ENCODE measurements at regions not wholly inside any gene's neighbourhood (a gene's known extent, or its start where the extent isn't known, plus 50 kb on each side); places are given as distances from the start of the nearest gene placed in this dataset.

DNA sequence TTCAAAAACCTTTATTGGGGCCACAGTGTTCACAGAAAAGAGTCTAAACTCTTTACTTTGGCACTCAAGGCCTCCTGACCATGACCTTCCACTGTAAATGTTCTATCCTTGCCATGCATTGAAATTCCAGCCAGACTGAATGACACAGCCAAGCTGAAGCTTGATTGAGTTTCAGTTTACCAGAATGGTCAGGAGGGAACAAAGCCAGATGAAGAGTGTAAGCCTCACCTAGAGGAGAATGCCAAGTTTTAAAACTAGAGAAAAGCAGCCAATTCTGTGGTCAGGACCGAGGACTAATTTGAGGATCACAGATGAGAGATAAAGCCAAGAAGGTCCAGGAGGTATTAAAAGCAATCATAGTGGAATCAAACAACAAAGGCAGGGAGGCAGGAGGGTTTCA lies 215.3 kb downstream of the KCNA4 start:
- H3K9me3 Mint-ChIP-seq (ENCODE audit: low read depth): peaks cover 3% of the 10 kb centered on the region
- no peaks in the 10 kb centered on the region for H3K36me3 Mint-ChIP-seq (ENCODE audit: low read depth)
- H3K27me3 Mint-ChIP-seq (ENCODE audit: low read depth): no peaks in the 10 kb centered on the region
- H3K4me3 Mint-ChIP-seq (ENCODE audit: unreplicated experiment): no peak overlapping the region
- H3K27ac Mint-ChIP-seq (ENCODE audit: unreplicated experiment): no peak overlapping the region
- H3K4me1 Mint-ChIP-seq (ENCODE audit: low read depth): no peaks in the 10 kb centered on the region
- no peak for DNase-seq (ENCODE audit: low spot score)
- no peak for TF ChIP-seq CTCF (IDR thresholded peaks at IDR 0.05)

DNA sequence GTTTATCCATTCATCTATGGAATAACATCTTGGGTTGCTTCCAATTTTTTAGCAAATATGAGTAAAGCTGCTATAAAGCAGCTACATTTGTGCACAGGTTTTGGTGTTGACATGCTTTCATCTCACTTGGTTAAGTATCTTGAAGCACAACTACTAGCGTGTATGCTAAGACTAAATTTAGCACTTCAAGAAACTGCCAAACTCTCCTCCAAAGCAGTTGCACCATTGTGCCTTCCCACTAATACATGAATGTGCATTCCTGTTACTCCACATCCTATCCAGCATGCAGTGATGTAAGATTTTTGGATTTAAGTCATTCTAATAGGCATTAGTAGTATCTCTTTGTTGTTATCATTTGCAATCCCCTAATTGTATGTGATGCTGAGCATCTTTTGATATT lies 230.7 kb downstream of the KCNA4 start:
- Mint-ChIP-seq H3K4me3 (ENCODE audit: unreplicated experiment) (no peak overlapping the region), H3K36me3 (ENCODE audit: low read depth) (no peaks in the 10 kb centered on the region), H3K27ac (ENCODE audit: unreplicated experiment) (no peak overlapping the region), H3K4me1 (ENCODE audit: low read depth) (no peaks in the 10 kb centered on the region), H3K9me3 (ENCODE audit: low read depth) (peaks cover 7% of the 10 kb centered on the region), H3K27me3 (ENCODE audit: low read depth) (no peaks in the 10 kb centered on the region)
- no peak for TF ChIP-seq CTCF (IDR thresholded peaks at IDR 0.05)
- DNase-seq (ENCODE audit: low spot score): no peak

- H3K27me3 Mint-ChIP-seq (ENCODE audit: low read depth): no peaks in the 10 kb centered on the region
- no peaks in the 10 kb centered on the region for H3K36me3 Mint-ChIP-seq (ENCODE audit: low read depth)
- no peak overlapping the region for H3K27ac Mint-ChIP-seq (ENCODE audit: unreplicated experiment)
- no peak overlapping the region for H3K4me3 Mint-ChIP-seq (ENCODE audit: unreplicated experiment)
- no peaks in the 10 kb centered on the region for H3K9me3 Mint-ChIP-seq (ENCODE audit: low read depth)
- no peaks in the 10 kb centered on the region for H3K4me1 Mint-ChIP-seq (ENCODE audit: low read depth)
- TF ChIP-seq CTCF (IDR thresholded peaks at IDR 0.05): no peak
- DNase-seq (ENCODE audit: low spot score): no peak
Measured at GRCh38 chr11:29783506-29783905, 233.3 kb downstream of the KCNA4 start.

DNA sequence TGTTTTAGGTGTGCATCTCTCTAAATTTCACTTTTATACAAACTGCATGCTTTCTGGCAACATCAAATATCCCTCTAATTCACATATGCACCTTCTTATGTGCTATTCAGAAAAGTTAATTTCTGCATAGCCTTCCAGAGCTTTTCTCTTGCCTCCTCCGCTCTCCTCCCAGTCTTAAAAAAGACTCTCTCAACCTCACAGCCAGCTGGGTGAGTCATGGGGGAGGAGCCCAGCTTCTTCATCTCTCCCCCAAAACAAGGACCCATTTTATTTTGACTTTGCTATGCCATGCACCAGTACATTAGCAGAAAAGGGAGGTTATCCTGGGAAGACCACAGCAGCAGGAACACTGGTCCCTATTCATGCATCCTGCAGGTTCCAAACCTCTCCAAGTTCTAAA lies 234.4 kb downstream of the KCNA4 start:
- Mint-ChIP-seq H3K4me3 (ENCODE audit: unreplicated experiment) (no peak overlapping the region), H3K4me1 (ENCODE audit: low read depth) (no peaks in the 10 kb centered on the region), H3K36me3 (ENCODE audit: low read depth) (no peaks in the 10 kb centered on the region), H3K27me3 (ENCODE audit: low read depth) (no peaks in the 10 kb centered on the region), H3K9me3 (ENCODE audit: low read depth) (no peaks in the 10 kb centered on the region), H3K27ac (ENCODE audit: unreplicated experiment) (no peak overlapping the region)
- no peak for DNase-seq (ENCODE audit: low spot score)
- TF ChIP-seq CTCF (IDR thresholded peaks at IDR 0.05): no peak

GRCh38 chr11:29781268-29781667 lies 235.6 kb downstream of the KCNA4 start:
- no peak for DNase-seq (ENCODE audit: low spot score)
- Mint-ChIP-seq H3K4me1 (ENCODE audit: low read depth) (no peaks in the 10 kb centered on the region), H3K36me3 (ENCODE audit: low read depth) (no peaks in the 10 kb centered on the region), H3K9me3 (ENCODE audit: low read depth) (no peaks in the 10 kb centered on the region), H3K4me3 (ENCODE audit: unreplicated experiment) (no peak overlapping the region), H3K27ac (ENCODE audit: unreplicated experiment) (no peak overlapping the region), H3K27me3 (ENCODE audit: low read depth) (no peaks in the 10 kb centered on the region)
- TF ChIP-seq CTCF (IDR thresholded peaks at IDR 0.05): no peak

Measured in chondrocyte (in vitro differentiated cells).